ENCODE measurements at regions not wholly inside any gene's neighbourhood (a gene's known extent, or its start where the extent isn't known, plus 50 kb on each side); places are given as distances from the start of the nearest gene placed in this dataset.

GRCh38 chr18:75927791-75928190, 500.3 kb upstream of the SMIM21 start:
- no peak for TF ChIP-seq POLR2A (IDR thresholded peaks at IDR 0.05; ENCODE audit: low read length)
- no peak for TF ChIP-seq GATA1 (IDR thresholded peaks at IDR 0.05; ENCODE audit: low read depth, low read length)
